ENCODE measurements at regions not wholly inside any gene's neighbourhood (a gene's known extent, or its start where the extent isn't known, plus 50 kb on each side); places are given as distances from the start of the nearest gene placed in this dataset.
"Not testable (repeated sequence)": the region's sequence is repeated elsewhere in the genome, so short reads cannot be mapped to it uniquely, and the experiment has no call there.

GRCh38 chr12:112627851-112628250, 163.7 kb upstream of the RPH3A start:
- H3K4me2 ChIP-seq (ENCODE audit: low read length, poor library complexity, severe bottlenecking) = no peak overlapping the region
- no peak overlapping the region for H3K4ac ChIP-seq (ENCODE audit: low read depth in 1 of 2, low read length in 2 of 2)
- no peak overlapping the region for H3K9ac ChIP-seq (ENCODE audit: low read length)
- no peak overlapping the region for H3K18ac ChIP-seq (ENCODE audit: low read depth in 1 of 2, low read length in 2 of 2)
- no peak overlapping the region for H2BK120ac ChIP-seq (ENCODE audit: low read depth, low read length)
- H2BK15ac ChIP-seq (ENCODE audit: low read depth, poor library complexity, severe bottlenecking) = no peak overlapping the region
- H3K14ac ChIP-seq (ENCODE audit: low read length in 2 of 2) = no peak overlapping the region
- H2BK5ac ChIP-seq (ENCODE audit: low read depth, low read length, poor library complexity, severe bottlenecking) = no peak overlapping the region
- no peak overlapping the region for H4K91ac ChIP-seq (ENCODE audit: low read length)
- H3K4me1 ChIP-seq (ENCODE audit: control insufficient read depth, insufficient read depth, low read depth, low read length) = no peaks in the 10 kb centered on the region
- H4K8ac ChIP-seq (ENCODE audit: low read length) = no peak overlapping the region
- DNase-seq = no peak
- no peaks in the 10 kb centered on the region for H3K9me3 ChIP-seq (ENCODE audit: control insufficient read depth, low read length)
- no peak overlapping the region for H2AK5ac ChIP-seq (ENCODE audit: low read length, severe bottlenecking)
- no peak overlapping the region for H3K27ac ChIP-seq (ENCODE audit: low read length, poor library complexity, severe bottlenecking)
- H2BK12ac ChIP-seq (ENCODE audit: low read length in 2 of 2) = no peak overlapping the region
- no peak overlapping the region for H3K23ac ChIP-seq (ENCODE audit: low read length in 2 of 2)
- no peaks in the 10 kb centered on the region for H3K36me3 ChIP-seq (ENCODE audit: control insufficient read depth in 1 of 2, insufficient read depth in 2 of 2, low read depth in 1 of 2, low read length in 2 of 2)
- H3K4me3 ChIP-seq (ENCODE audit: insufficient read depth in 1 of 2, low read depth in 1 of 2, low read length in 2 of 2) = no peak overlapping the region
- H3K27me3 ChIP-seq (ENCODE audit: control insufficient read depth in 1 of 2, insufficient read depth in 1 of 2, low read length in 2 of 2) = peaks cover 0 to 11% of the 10 kb centered on the region in 2 experiments
- 41% methylated on average over 6 of the region's 7 CpGs for WGBS
- H2AFZ ChIP-seq (ENCODE audit: low read depth, low read length) = no peak overlapping the region
- no peaks in the 10 kb centered on the region for H3K79me1 ChIP-seq (replicated peaks; ENCODE audit: low read length, poor library complexity, severe bottlenecking)

- H2BK15ac ChIP-seq (ENCODE audit: low read depth, poor library complexity, severe bottlenecking); H2BK5ac ChIP-seq (ENCODE audit: low read depth, low read length, poor library complexity, severe bottlenecking); H3K4ac ChIP-seq (ENCODE audit: low read depth in 1 of 2, low read length in 2 of 2); H2AFZ ChIP-seq (ENCODE audit: low read depth, low read length); H3K79me1 ChIP-seq (replicated peaks; ENCODE audit: low read length, poor library complexity, severe bottlenecking); H4K91ac ChIP-seq (ENCODE audit: low read length); H2AK5ac ChIP-seq (ENCODE audit: low read length, severe bottlenecking); H3K36me3 ChIP-seq (ENCODE audit: control insufficient read depth in 1 of 2, insufficient read depth in 2 of 2, low read depth in 1 of 2, low read length in 2 of 2); H3K9me3 ChIP-seq (ENCODE audit: control insufficient read depth, low read length); H3K14ac ChIP-seq (ENCODE audit: low read length in 2 of 2); H3K9ac ChIP-seq (ENCODE audit: low read length); H4K8ac ChIP-seq (ENCODE audit: low read length); H3K4me2 ChIP-seq (ENCODE audit: low read length, poor library complexity, severe bottlenecking); H3K23ac ChIP-seq (ENCODE audit: low read length in 2 of 2); H3K27ac ChIP-seq (ENCODE audit: low read length, poor library complexity, severe bottlenecking); H2BK120ac ChIP-seq (ENCODE audit: low read depth, low read length); DNase-seq; H3K4me3 ChIP-seq (ENCODE audit: insufficient read depth in 1 of 2, low read depth in 1 of 2, low read length in 2 of 2); H3K18ac ChIP-seq (ENCODE audit: low read depth in 1 of 2, low read length in 2 of 2); H3K4me1 ChIP-seq (ENCODE audit: control insufficient read depth, insufficient read depth, low read depth, low read length); H2BK12ac ChIP-seq (ENCODE audit: low read length in 2 of 2): not testable (repeated sequence)
- 45% methylated on average over 2 of the region's 2 CpGs for WGBS
- H3K27me3 ChIP-seq (ENCODE audit: control insufficient read depth in 1 of 2, insufficient read depth in 1 of 2, low read length in 2 of 2) = peaks cover 0 to 14% of the 10 kb centered on the region in 2 experiments
Measured at GRCh38 chr12:112631974-112632373, 159.6 kb upstream of the RPH3A start.

GRCh38 chr12:112635036-112635435, 156.5 kb upstream of the RPH3A start:
- H3K9ac ChIP-seq (ENCODE audit: low read length) = no peak overlapping the region
- H4K91ac ChIP-seq (ENCODE audit: low read length) = no peak overlapping the region
- no peak overlapping the region for H2BK5ac ChIP-seq (ENCODE audit: low read depth, low read length, poor library complexity, severe bottlenecking)
- H2BK12ac ChIP-seq (ENCODE audit: low read length in 2 of 2) = no peak overlapping the region
- H2BK120ac ChIP-seq (ENCODE audit: low read depth, low read length) = no peak overlapping the region
- H3K9me3 ChIP-seq (ENCODE audit: control insufficient read depth, low read length) = no peaks in the 10 kb centered on the region
- H2AK5ac ChIP-seq (ENCODE audit: low read length, severe bottlenecking) = no peak overlapping the region
- no peak overlapping the region for H3K4ac ChIP-seq (ENCODE audit: low read depth in 1 of 2, low read length in 2 of 2)
- no peak overlapping the region for H3K4me3 ChIP-seq (ENCODE audit: insufficient read depth in 1 of 2, low read depth in 1 of 2, low read length in 2 of 2)
- no peak overlapping the region for H4K8ac ChIP-seq (ENCODE audit: low read length)
- no peaks in the 10 kb centered on the region for H3K79me1 ChIP-seq (replicated peaks; ENCODE audit: low read length, poor library complexity, severe bottlenecking)
- H3K27ac ChIP-seq (ENCODE audit: low read length, poor library complexity, severe bottlenecking) = no peak overlapping the region
- H2BK15ac ChIP-seq (ENCODE audit: low read depth, poor library complexity, severe bottlenecking) = no peak overlapping the region
- peaks cover 0 to 8% of the 10 kb centered on the region in 2 experiments for H3K27me3 ChIP-seq (ENCODE audit: control insufficient read depth in 1 of 2, insufficient read depth in 1 of 2, low read length in 2 of 2)
- H3K4me1 ChIP-seq (ENCODE audit: control insufficient read depth, insufficient read depth, low read depth, low read length) = no peaks in the 10 kb centered on the region
- H2AFZ ChIP-seq (ENCODE audit: low read depth, low read length) = no peak overlapping the region
- no peak overlapping the region for H3K23ac ChIP-seq (ENCODE audit: low read length in 2 of 2)
- H3K36me3 ChIP-seq (ENCODE audit: control insufficient read depth in 1 of 2, insufficient read depth in 2 of 2, low read depth in 1 of 2, low read length in 2 of 2) = no peaks in the 10 kb centered on the region
- no peak overlapping the region for H3K4me2 ChIP-seq (ENCODE audit: low read length, poor library complexity, severe bottlenecking)
- no peak overlapping the region for H3K18ac ChIP-seq (ENCODE audit: low read depth in 1 of 2, low read length in 2 of 2)
- WGBS = no CpG with 5 or more reads among the region's 1 CpG
- DNase-seq = no peak
- no peak overlapping the region for H3K14ac ChIP-seq (ENCODE audit: low read length in 2 of 2)

- H3K27me3 ChIP-seq (ENCODE audit: control insufficient read depth in 1 of 2, insufficient read depth in 1 of 2, low read length in 2 of 2) = peaks cover 7 to 10% of the 10 kb centered on the region in 2 experiments
- no peak overlapping the region for H3K4me3 ChIP-seq (ENCODE audit: insufficient read depth in 1 of 2, low read depth in 1 of 2, low read length in 2 of 2)
- no peaks in the 10 kb centered on the region for H3K4me1 ChIP-seq (ENCODE audit: control insufficient read depth, insufficient read depth, low read depth, low read length)
- H3K4ac ChIP-seq (ENCODE audit: low read depth in 1 of 2, low read length in 2 of 2) = no peak overlapping the region
- H2BK12ac ChIP-seq (ENCODE audit: low read length in 2 of 2) = no peak overlapping the region
- H2BK120ac ChIP-seq (ENCODE audit: low read depth, low read length) = no peak overlapping the region
- H4K91ac ChIP-seq (ENCODE audit: low read length) = no peak overlapping the region
- no peak overlapping the region for H3K14ac ChIP-seq (ENCODE audit: low read length in 2 of 2)
- H3K27ac ChIP-seq (ENCODE audit: low read length, poor library complexity, severe bottlenecking) = no peak overlapping the region
- no peak for DNase-seq
- no peak overlapping the region for H2AK5ac ChIP-seq (ENCODE audit: low read length, severe bottlenecking)
- H3K18ac ChIP-seq (ENCODE audit: low read depth in 1 of 2, low read length in 2 of 2) = no peak overlapping the region
- no peak overlapping the region for H4K8ac ChIP-seq (ENCODE audit: low read length)
- no peak overlapping the region for H3K23ac ChIP-seq (ENCODE audit: low read length in 2 of 2)
- H3K4me2 ChIP-seq (ENCODE audit: low read length, poor library complexity, severe bottlenecking) = no peak overlapping the region
- H2BK15ac ChIP-seq (ENCODE audit: low read depth, poor library complexity, severe bottlenecking) = no peak overlapping the region
- H3K79me1 ChIP-seq (replicated peaks; ENCODE audit: low read length, poor library complexity, severe bottlenecking) = no peaks in the 10 kb centered on the region
- WGBS = 86% methylated on average over 1 of the region's 2 CpGs
- H2BK5ac ChIP-seq (ENCODE audit: low read depth, low read length, poor library complexity, severe bottlenecking) = no peak overlapping the region
- H3K36me3 ChIP-seq (ENCODE audit: control insufficient read depth in 1 of 2, insufficient read depth in 2 of 2, low read depth in 1 of 2, low read length in 2 of 2) = no peaks in the 10 kb centered on the region
- H2AFZ ChIP-seq (ENCODE audit: low read depth, low read length) = no peak overlapping the region
- H3K9me3 ChIP-seq (ENCODE audit: control insufficient read depth, low read length) = no peaks in the 10 kb centered on the region
- no peak overlapping the region for H3K9ac ChIP-seq (ENCODE audit: low read length)
Measured at GRCh38 chr12:112638420-112638819, 153.1 kb upstream of the RPH3A start.

All from mesenchymal stem cell (in vitro differentiated cells and primary cell).